Gastroesophageal sphincter (tissue), 4 donors: ENCODE measurements at regions not wholly inside any gene's neighbourhood (a gene's known extent, or its start where the extent isn't known, plus 50 kb on each side); places are given as distances from the start of the nearest gene placed in this dataset.

Experiments used
- ATAC-seq: fragments of 150-250 bp; one replicate; pipeline ENCODE4 v1.9.1; 2016; ENCODE audit warnings: mild to moderate bottlenecking, moderate library complexity
- H3K27ac ChIP-seq, 4 donors: fragments of 200-600 bp; sonication (generic) in 3 of 4; 1 replicate in 3 of 4; 2 replicates in 1 of 4; pipeline ENCODE4 v1.5.1; 2016 to 2019
- H3K27me3 ChIP-seq: fragments of 200-600 bp; sonication (generic); one replicate; pipeline ENCODE4 v1.5.1; 2019
- H3K36me3 ChIP-seq, 2 donors: fragments of 200-600 bp; sonication (generic); one replicate each; pipeline ENCODE4 v1.5.1; 2019; ENCODE audit warnings: control low read depth in 1 of 2
- H3K4me1 ChIP-seq, 3 donors: fragments of 200-600 bp; sonication (generic); 1 replicate in 2 of 3; 2 replicates in 1 of 3; pipeline ENCODE4 v1.5.1; 2016 to 2019; ENCODE audit warnings: control low read depth in 2 of 3
- H3K4me3 ChIP-seq, 2 donors: fragments of 200-600 bp; sonication (generic); one replicate each; pipeline ENCODE4 v1.5.1; 2019; ENCODE audit warnings: mild to moderate bottlenecking in 1 of 2, moderate library complexity in 1 of 2
- H3K9me3 ChIP-seq, 3 donors: fragments of 200-600 bp; sonication (generic); one replicate each; pipeline ENCODE4 v1.5.1; 2017 to 2019; ENCODE audit warnings: control low read depth in 2 of 3
- EP300 ChIP-seq: sonication (generic); formaldehyde crosslinking; IDR thresholded peaks from one replicate; pipeline ENCODE4 v1.6.1; 2017; ENCODE audit warnings: antibody characterized with exemption, mild to moderate bottlenecking
- POLR2A ChIP-seq, 2 donors: fragments of 450-650 bp; IDR thresholded peaks; one replicate each; pipeline ENCODE4 v1.6.1; 2017; ENCODE audit warnings: antibody characterized with exemption in 2 of 2, mild to moderate bottlenecking in 2 of 2, moderate library complexity in 1 of 2
- POLR2AphosphoS5 ChIP-seq: sonication (generic); formaldehyde crosslinking; IDR thresholded peaks from one replicate; pipeline ENCODE4 v1.6.1; 2017; ENCODE audit warnings: antibody characterized with exemption
- WGBS, 2 donors: methylation state at CpG; one replicate each; pipeline ENCODE4 v1.1.5; 2018; ENCODE audit warnings: low coverage in 1 of 2; 5-methylcytosine and 5-hydroxymethylcytosine counted together
- TF ChIP-seq, protein P1 (sequence below), 4 experiments: fragments of 200-600 bp in 2 of 4; fragments of 450-650 bp in 2 of 4; sonication (generic) in 1 of 4; IDR thresholded peaks; one replicate each; pipeline ENCODE4 v1.5.1; 2017 to 2019; ENCODE audit warnings: antibody characterized with exemption in 4 of 4, mild to moderate bottlenecking in 2 of 4, moderate library complexity in 2 of 4

- Histone ChIP-seq H3K9me3 (no peaks in the 10 kb centered on the region), H3K36me3 (no peaks in the 10 kb centered on the region), H3K4me3 (no peak overlapping the region), H3K27ac (no peak overlapping the region), H3K4me1 (no peaks in the 10 kb centered on the region), H3K27me3 (no peaks in the 10 kb centered on the region)
- no peak for TF ChIP-seq POLR2AphosphoS5
- no peak for TF ChIP-seq POLR2A (IDR thresholded peaks at IDR 0.05)
- TF ChIP-seq EP300: no peak
- TF ChIP-seq, protein P1, sequence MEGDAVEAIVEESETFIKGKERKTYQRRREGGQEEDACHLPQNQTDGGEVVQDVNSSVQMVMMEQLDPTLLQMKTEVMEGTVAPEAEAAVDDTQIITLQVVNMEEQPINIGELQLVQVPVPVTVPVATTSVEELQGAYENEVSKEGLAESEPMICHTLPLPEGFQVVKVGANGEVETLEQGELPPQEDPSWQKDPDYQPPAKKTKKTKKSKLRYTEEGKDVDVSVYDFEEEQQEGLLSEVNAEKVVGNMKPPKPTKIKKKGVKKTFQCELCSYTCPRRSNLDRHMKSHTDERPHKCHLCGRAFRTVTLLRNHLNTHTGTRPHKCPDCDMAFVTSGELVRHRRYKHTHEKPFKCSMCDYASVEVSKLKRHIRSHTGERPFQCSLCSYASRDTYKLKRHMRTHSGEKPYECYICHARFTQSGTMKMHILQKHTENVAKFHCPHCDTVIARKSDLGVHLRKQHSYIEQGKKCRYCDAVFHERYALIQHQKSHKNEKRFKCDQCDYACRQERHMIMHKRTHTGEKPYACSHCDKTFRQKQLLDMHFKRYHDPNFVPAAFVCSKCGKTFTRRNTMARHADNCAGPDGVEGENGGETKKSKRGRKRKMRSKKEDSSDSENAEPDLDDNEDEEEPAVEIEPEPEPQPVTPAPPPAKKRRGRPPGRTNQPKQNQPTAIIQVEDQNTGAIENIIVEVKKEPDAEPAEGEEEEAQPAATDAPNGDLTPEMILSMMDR (IDR thresholded peaks at IDR 0.05): no peak
- no CpG with 5 or more reads among the region's 1 CpG for WGBS, 2 donors
- ATAC-seq: no peak
Measured at GRCh38 chrX:116290359-116290758, 119.8 kb downstream of the AGTR2 start.

DNA sequence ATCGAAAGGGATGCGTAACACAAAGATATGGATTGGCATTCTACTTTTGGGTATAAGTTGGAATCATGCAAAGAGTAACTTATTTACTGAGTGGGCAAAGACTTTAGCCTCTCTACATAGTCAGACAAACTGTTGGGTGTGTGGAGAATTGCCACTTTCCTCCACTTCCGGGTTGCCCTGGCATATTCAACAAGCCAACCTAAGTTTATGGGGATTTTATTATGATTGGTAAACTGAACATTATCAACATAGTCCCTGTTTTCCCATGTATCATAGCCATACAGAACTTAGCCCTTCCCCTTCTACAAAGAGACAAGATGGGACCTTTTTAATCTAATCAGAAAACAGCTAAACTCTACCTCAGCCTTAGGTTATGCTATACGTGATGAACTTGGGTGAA lies 121.6 kb downstream of the AGTR2 start:
- no peak for ATAC-seq
- Histone ChIP-seq H3K4me3 (no peak overlapping the region), H3K9me3 (no peaks in the 10 kb centered on the region), H3K4me1 (no peaks in the 10 kb centered on the region), H3K36me3 (no peaks in the 10 kb centered on the region), H3K27ac (no peak overlapping the region), H3K27me3 (no peaks in the 10 kb centered on the region)
- 75 to 92% methylated on average over 3 of the region's 4 CpGs for WGBS, 2 donors
- no peak for TF ChIP-seq POLR2A (IDR thresholded peaks at IDR 0.05)
- TF ChIP-seq, protein P1 (IDR thresholded peaks at IDR 0.05): no peak

DNA sequence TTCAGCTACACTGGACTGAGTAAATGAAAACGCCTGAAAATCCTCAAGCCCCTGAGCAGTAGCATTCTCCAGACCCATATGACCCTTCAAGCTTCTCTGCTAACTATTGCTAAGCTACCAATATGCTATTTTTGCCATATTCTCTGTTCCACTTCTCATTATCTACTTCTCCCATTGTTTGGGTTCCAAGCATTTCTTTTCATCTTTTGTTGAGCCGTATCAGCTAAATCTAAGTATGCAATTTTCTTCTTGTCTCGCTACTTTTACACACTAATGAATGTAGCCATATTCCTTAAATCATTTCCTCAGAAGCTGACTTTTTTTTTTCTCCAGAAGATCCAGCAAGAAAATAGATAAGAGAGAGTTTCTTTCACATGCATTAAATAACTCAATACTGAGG lies 128.4 kb downstream of the AGTR2 start:
- H3K27ac ChIP-seq: no peak overlapping the region
- 66 to 84% methylated on average over 3 of the region's 3 CpGs for WGBS, 2 donors
- no peak for ATAC-seq

DNA sequence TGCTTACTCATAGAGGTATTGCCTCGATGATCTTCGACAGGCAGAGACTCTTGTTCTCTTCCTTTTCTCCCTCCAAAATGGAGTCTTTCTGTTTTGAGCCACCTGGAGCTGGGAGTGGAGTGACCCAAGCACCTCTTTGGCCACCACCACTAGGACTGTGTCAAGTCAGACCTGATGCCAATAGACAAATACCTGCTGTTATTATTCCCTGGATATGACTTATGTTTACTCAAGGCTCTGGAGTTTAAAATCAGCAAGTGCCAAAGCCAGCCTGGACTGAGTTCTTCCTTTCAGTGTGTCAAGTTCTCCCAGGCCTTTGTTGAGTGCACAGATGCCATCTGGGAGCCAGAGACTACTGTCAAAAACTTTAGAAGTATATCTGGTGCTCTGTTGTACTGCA lies 130.2 kb upstream of the SLC6A14 start:
- Histone ChIP-seq H3K4me1 (no peaks in the 10 kb centered on the region), H3K4me3 (no peak overlapping the region), H3K9me3 (no peaks in the 10 kb centered on the region), H3K36me3 (no peaks in the 10 kb centered on the region), H3K27me3 (no peaks in the 10 kb centered on the region), H3K27ac (no peak overlapping the region)
- WGBS, 2 donors: no CpG with 5 or more reads among the region's 2 CpGs
- no peak for ATAC-seq
- TF ChIP-seq POLR2AphosphoS5 (no peak), POLR2A (IDR thresholded peaks at IDR 0.05) (no peak)

More for the DNA sequence above, 128.4 kb downstream of the AGTR2 start:
- H3K9me3 ChIP-seq: no peaks in the 10 kb centered on the region
- H3K4me3 ChIP-seq: no peak overlapping the region
- no peaks in the 10 kb centered on the region for H3K36me3 ChIP-seq
- TF ChIP-seq, protein P1 (IDR thresholded peaks at IDR 0.05): no peak
- TF ChIP-seq EP300: no peak
- TF ChIP-seq POLR2AphosphoS5: no peak
- no peak for TF ChIP-seq POLR2A (IDR thresholded peaks at IDR 0.05)
- H3K27me3 ChIP-seq: no peaks in the 10 kb centered on the region
- H3K4me1 ChIP-seq: no peaks in the 10 kb centered on the region

GRCh38 chrX:116317409-116317808 lies 119.0 kb upstream of the SLC6A14 start:
- 14% methylated on average over 1 of the region's 3 CpGs; no CpG with 5 or more reads in 1 of the 2 donors for WGBS, 2 donors

More at GRCh38 chrX:116317409-116317808, 119.0 kb upstream of the SLC6A14 start:
- H3K27ac ChIP-seq: no peak overlapping the region
- no peak overlapping the region for H3K4me3 ChIP-seq
- no peaks in the 10 kb centered on the region for H3K9me3 ChIP-seq
- H3K4me1 ChIP-seq: no peaks in the 10 kb centered on the region
- no peaks in the 10 kb centered on the region for H3K27me3 ChIP-seq
- no peak for TF ChIP-seq POLR2AphosphoS5
- TF ChIP-seq POLR2A (IDR thresholded peaks at IDR 0.05): no peak
- TF ChIP-seq EP300: no peak
- TF ChIP-seq, protein P1 (IDR thresholded peaks at IDR 0.05): no peak
- no peak for ATAC-seq
- no peaks in the 10 kb centered on the region for H3K36me3 ChIP-seq
